PC-3 (cell line): ENCODE measurements at regions not wholly inside any gene's neighbourhood (a gene's known extent, or its start where the extent isn't known, plus 50 kb on each side); places are given as distances from the start of the nearest gene placed in this dataset.

ENCODE experiments used
- ATAC-seq: fragments of 200-7000 bp; cut with Tn5 transposase; 2 replicates; pipeline ENCODE4 v1.9.1; 2020; ENCODE audit warnings: mild to moderate bottlenecking, moderate library complexity
- BruUV-seq: library from RNA; stranded (reverse); fragments of 400-500 nt; replicated peaks from 2 replicates; lab custom pipeline; 2021; lab: Mats Ljungman, UMichigan
- CTCF ChIA-PET: fragments of 300-600 bp; sonication (Branson Sonifier 250); formaldehyde crosslinking; loops from one replicate; lab custom pipeline; 2022; ENCODE audit warnings: antibody characterized with exemption; lab: Charles Lee
- POLR2A ChIA-PET: fragments of 300-600 bp; sonication (Branson Sonifier 250); formaldehyde crosslinking; loops from one replicate; lab custom pipeline; 2022; ENCODE audit warnings: antibody characterized with exemption; ENCODE audit not compliant: unreplicated experiment; lab: Charles Lee
- DNase-seq: peaks from one replicate; pipeline ENCODE4 v3.0.0-alpha.2; 2015
- H2AFZ ChIP-seq: fragments of 300-600 bp; sonication (generic); 2 replicates; pipeline ENCODE4 v1.6.0; 2016; ENCODE audit warnings: antibody characterized with exemption, low read length
- H3F3A ChIP-seq: fragments of 300-600 bp; sonication (generic); one replicate; pipeline ENCODE4 v1.6.0; 2017; ENCODE audit warnings: antibody characterized with exemption, low read length, control low read depth, mild to moderate bottlenecking; ENCODE audit not compliant: unreplicated experiment
- H3K27ac ChIP-seq: fragments of 300-600 bp; sonication (generic); 2 replicates; pipeline ENCODE4 v1.5.1; 2016; ENCODE audit warnings: mild to moderate bottlenecking, low read length
- H3K27me3 ChIP-seq: fragments of 300-600 bp; sonication (generic); 2 replicates; pipeline ENCODE4 v1.6.1; 2016; ENCODE audit warnings: low read length, mixed read lengths
- H3K36me3 ChIP-seq: fragments of 300-600 bp; sonication (generic); 2 replicates; pipeline ENCODE4 v1.6.1; 2016; ENCODE audit warnings: low read depth, mixed run types, low read length, mixed read lengths
- H3K4me1 ChIP-seq: fragments of 300-600 bp; sonication (generic); 2 replicates; pipeline ENCODE4 v1.5.1; 2016; ENCODE audit warnings: low read length; ENCODE audit not compliant: insufficient read depth
- H3K4me2 ChIP-seq: fragments of 300-600 bp; sonication (generic); 2 replicates; pipeline ENCODE4 v1.6.0; 2016; ENCODE audit warnings: low read length
- H3K4me3 ChIP-seq: fragments of 300-600 bp; sonication (generic); 2 replicates; pipeline ENCODE4 v1.5.1; 2016; ENCODE audit warnings: mild to moderate bottlenecking, low read length, mixed read lengths
- H3K79me2 ChIP-seq: fragments of 300-600 bp; sonication (generic); 2 replicates; pipeline ENCODE4 v1.6.1; 2017; ENCODE audit warnings: low read length, mixed read lengths
- H3K9ac ChIP-seq: fragments of 300-600 bp; sonication (generic); 2 replicates; pipeline ENCODE4 v1.6.0; 2016; ENCODE audit warnings: mild to moderate bottlenecking, low read length
- H3K9me2 ChIP-seq: fragments of 300-600 bp; sonication (generic); replicated peaks from 2 replicates; pipeline ENCODE4 v1.6.1; 2016; ENCODE audit warnings: mixed run types, low read length, mixed read lengths
- H3K9me3 ChIP-seq: fragments of 300-600 bp; sonication (generic); 2 replicates; pipeline ENCODE4 v1.6.1; 2016; ENCODE audit warnings: low read length, mixed read lengths
- H4K20me1 ChIP-seq: fragments of 300-600 bp; sonication (generic); 2 replicates; pipeline ENCODE4 v1.6.1; 2016; ENCODE audit warnings: low read length, mixed read lengths
- EZH2 ChIP-seq: fragments of 300-600 bp; sonication (generic); IDR thresholded peaks from one replicate; pipeline ENCODE4 v1.6.1; 2017; ENCODE audit warnings: antibody characterized with exemption, mild to moderate bottlenecking, low read length; ENCODE audit not compliant: unreplicated experiment
- EZH2phosphoT487 ChIP-seq: fragments of 300-600 bp; sonication (generic); IDR thresholded peaks from 2 replicates; pipeline ENCODE4 v1.6.1; 2018; ENCODE audit warnings: mild to moderate bottlenecking, antibody characterized with exemption, low read length, borderline replicate concordance
- intact Hi-C: fragments of 100-400 bp; cut with micrococcal nuclease; formaldehyde crosslinking; loops from 2 replicates; pipeline ENCODE4 v1.9.0; 2023
- TF ChIP-seq, protein P1 (sequence below): fragments of 300-600 bp; sonication (generic); conservative IDR thresholded peaks from 2 replicates; pipeline ENCODE4 v1.5.1; 2017; ENCODE audit warnings: antibody characterized with exemption, low read depth, mild to moderate bottlenecking, low read length

DNA sequence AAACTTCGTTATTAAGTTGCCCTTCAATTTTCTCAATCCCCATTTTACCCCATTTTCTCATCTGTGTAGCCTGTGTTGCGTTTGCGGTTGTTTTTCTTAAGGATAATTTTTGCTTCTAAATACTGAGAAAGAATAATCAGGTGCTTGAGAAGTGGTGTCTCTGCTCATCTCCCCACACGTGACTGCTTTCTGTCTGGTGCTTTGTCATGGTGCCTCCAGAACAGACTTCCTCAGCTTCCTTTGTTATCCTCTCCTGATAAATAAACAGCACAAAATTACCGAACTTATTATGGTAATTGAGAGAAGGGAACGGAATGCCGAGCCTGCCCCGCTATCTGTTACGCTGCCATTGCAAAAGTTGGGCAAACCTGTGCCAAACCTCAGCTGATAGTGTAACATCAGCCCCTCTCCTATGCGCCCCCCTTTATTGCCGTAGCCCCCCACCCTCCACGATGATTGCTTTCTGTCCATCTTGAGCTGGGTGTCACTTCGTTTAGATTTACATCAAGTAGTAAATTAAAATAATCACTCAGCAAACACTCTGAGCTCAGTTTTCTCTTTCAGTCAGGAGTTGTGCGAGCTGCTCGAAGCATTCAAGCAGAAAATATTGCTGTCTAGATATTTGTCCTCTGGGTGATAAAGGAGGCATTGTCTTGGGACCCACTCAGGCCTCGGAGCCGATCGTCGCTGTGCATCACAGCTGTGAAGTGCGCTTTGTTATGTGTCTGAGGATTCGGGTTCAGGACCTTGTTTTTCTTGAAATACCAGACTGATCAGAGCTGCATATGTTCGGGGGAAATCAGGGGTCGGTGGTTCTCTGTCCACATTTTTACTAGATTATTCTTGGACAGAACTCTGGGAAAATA lies 1008.5 kb upstream of the FANCL start:
- TF ChIP-seq, protein P1, sequence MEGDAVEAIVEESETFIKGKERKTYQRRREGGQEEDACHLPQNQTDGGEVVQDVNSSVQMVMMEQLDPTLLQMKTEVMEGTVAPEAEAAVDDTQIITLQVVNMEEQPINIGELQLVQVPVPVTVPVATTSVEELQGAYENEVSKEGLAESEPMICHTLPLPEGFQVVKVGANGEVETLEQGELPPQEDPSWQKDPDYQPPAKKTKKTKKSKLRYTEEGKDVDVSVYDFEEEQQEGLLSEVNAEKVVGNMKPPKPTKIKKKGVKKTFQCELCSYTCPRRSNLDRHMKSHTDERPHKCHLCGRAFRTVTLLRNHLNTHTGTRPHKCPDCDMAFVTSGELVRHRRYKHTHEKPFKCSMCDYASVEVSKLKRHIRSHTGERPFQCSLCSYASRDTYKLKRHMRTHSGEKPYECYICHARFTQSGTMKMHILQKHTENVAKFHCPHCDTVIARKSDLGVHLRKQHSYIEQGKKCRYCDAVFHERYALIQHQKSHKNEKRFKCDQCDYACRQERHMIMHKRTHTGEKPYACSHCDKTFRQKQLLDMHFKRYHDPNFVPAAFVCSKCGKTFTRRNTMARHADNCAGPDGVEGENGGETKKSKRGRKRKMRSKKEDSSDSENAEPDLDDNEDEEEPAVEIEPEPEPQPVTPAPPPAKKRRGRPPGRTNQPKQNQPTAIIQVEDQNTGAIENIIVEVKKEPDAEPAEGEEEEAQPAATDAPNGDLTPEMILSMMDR: no peak
- no peak for TF ChIP-seq EZH2
- TF ChIP-seq EZH2phosphoT487: no peak
- DNase-seq: no peak
- no peaks in the 10 kb centered on the region for H3K4me1 ChIP-seq
- H3K9me3 ChIP-seq: no peaks in the 10 kb centered on the region
- no peak overlapping the region for H3K4me2 ChIP-seq
- H3K9ac ChIP-seq: no peak overlapping the region
- no peak for ATAC-seq
- H3K4me3 ChIP-seq: no peak overlapping the region
- H3K27me3 ChIP-seq: peaks cover 36% of the 10 kb centered on the region
- H3F3A ChIP-seq: no peaks in the 10 kb centered on the region
- no peaks in the 10 kb centered on the region for H3K79me2 ChIP-seq
- H3K9me2 ChIP-seq: no peaks in the 10 kb centered on the region
- no peak overlapping the region for H3K27ac ChIP-seq
- no TSS peak for BruUV-seq
- intact Hi-C loops: no loop called here
- ChIA-PET POLR2A (no interaction called here), CTCF (no interaction called here)
- no peaks in the 10 kb centered on the region for H3K36me3 ChIP-seq
- no peaks in the 10 kb centered on the region for H4K20me1 ChIP-seq
- no peak overlapping the region for H2AFZ ChIP-seq

DNA sequence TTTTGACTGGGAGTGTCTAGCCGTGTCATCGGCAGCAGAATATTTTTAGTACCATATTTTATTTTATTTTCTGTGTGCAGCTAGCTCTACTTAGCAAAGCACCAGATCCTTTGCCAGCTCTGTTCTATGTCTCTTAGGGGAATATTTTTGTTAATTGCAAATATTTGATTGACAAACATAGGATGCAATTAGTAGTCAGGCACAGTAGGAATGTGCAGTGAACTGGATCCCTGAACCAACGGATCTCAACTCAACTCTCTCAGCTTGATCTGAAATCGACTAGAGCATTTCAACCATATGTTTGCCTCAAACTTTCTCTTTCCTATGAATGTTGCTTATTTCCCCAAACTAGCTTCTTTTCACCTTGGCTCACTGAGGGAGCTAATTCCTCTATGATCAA lies 998.0 kb upstream of the FANCL start:
- Histone ChIP-seq H3K4me1 (no peaks in the 10 kb centered on the region), H3K27me3 (peaks cover 7% of the 10 kb centered on the region; the same call in 1 of the 2 replicates), H3K9ac (no peak overlapping the region), H4K20me1 (no peaks in the 10 kb centered on the region), H3K4me2 (no peak overlapping the region), H3K79me2 (no peaks in the 10 kb centered on the region), H3K4me3 (no peak overlapping the region), H3K9me3 (no peaks in the 10 kb centered on the region), H3K27ac (no peak overlapping the region), H2AFZ (no peak overlapping the region), H3K36me3 (no peaks in the 10 kb centered on the region), H3K9me2 (no peaks in the 10 kb centered on the region), H3F3A (no peaks in the 10 kb centered on the region)
- intact Hi-C loops: no loop called here
- BruUV-seq: no TSS peak
- TF ChIP-seq EZH2 (no peak), EZH2phosphoT487 (no peak)
- TF ChIP-seq, protein P1: no peak
- ChIA-PET POLR2A (no interaction called here), CTCF (no interaction called here)
- DNase-seq (no peak), ATAC-seq (no peak)

DNA sequence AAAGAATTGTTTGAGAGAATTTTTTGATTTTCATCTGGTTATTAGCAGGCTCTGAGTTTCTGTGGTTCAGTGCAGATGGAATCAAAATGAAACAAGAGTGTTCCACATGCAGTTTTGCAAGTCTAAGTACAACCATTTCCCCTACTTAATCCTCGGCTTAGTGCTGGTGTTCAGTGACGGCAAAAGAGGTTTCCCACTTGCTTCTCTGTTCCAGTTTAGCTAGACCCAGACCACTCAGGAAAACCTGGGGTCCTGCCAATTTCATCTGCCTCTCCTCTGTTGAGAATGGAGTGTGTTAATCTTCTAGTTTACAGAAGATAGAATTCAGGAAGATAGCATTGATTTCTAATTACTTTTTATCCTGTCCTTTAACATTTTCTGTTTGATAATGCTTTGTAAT lies 996.2 kb upstream of the FANCL start:
- no peak overlapping the region for H3K9ac ChIP-seq
- H4K20me1 ChIP-seq: no peaks in the 10 kb centered on the region
- no peaks in the 10 kb centered on the region for H3K9me2 ChIP-seq
- POLR2A ChIA-PET: no interaction called here
- H2AFZ ChIP-seq: no peak overlapping the region
- no peak for DNase-seq
- peaks cover 7% of the 10 kb centered on the region; the same call in 1 of the 2 replicates for H3K27me3 ChIP-seq
- H3K36me3 ChIP-seq: no peaks in the 10 kb centered on the region
- no peak for ATAC-seq
- H3K79me2 ChIP-seq: no peaks in the 10 kb centered on the region
- no peaks in the 10 kb centered on the region for H3K9me3 ChIP-seq
- BruUV-seq: no TSS peak
- H3K4me2 ChIP-seq: no peak overlapping the region
- intact Hi-C loops: no loop called here
- H3K4me1 ChIP-seq: no peaks in the 10 kb centered on the region
- CTCF ChIA-PET: no interaction called here
- H3F3A ChIP-seq: no peaks in the 10 kb centered on the region
- TF ChIP-seq, protein P1: no peak
- TF ChIP-seq EZH2phosphoT487: no peak
- no peak overlapping the region for H3K4me3 ChIP-seq
- H3K27ac ChIP-seq: no peak overlapping the region
